ENCODE measurements at regions not wholly inside any gene's neighbourhood (a gene's known extent, or its start where the extent isn't known, plus 50 kb on each side); places are given as distances from the start of the nearest gene placed in this dataset.

DNA sequence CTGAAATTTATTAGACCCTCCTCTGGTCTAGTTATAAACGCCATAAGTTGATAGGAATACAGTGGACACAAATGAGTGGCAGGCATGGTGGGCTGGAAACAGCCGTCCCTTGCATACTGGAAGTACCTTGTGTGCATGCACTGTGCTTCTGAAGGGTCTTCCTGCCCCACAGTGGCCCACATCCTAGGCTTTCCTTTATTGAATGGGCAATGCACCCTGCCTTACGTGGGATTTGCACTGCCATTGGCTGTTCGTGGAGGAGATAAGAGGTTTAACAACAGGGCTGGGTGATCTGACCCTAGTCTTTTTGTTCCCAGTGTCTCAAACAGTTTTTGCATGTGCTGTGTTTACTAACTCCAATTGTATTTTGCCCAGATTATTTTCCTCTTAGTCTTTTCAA, 480.8 kb downstream of the GADD45G start:
- TF ChIP-seq TCF7L2 (IDR thresholded peaks at IDR 0.05; ENCODE audit: borderline replicate concordance, low read depth, low read length) (no peak), ZNF530 (tag by site-specific recombination; IDR thresholded peaks at IDR 0.05; ENCODE audit: low read depth) (no peak), ZNF514 (tag by site-specific recombination; IDR thresholded peaks at IDR 0.05) (no peak), ZNF350 (tag by site-specific recombination; IDR thresholded peaks at IDR 0.05) (no peak)
- TF ChIP-seq, protein P1, sequence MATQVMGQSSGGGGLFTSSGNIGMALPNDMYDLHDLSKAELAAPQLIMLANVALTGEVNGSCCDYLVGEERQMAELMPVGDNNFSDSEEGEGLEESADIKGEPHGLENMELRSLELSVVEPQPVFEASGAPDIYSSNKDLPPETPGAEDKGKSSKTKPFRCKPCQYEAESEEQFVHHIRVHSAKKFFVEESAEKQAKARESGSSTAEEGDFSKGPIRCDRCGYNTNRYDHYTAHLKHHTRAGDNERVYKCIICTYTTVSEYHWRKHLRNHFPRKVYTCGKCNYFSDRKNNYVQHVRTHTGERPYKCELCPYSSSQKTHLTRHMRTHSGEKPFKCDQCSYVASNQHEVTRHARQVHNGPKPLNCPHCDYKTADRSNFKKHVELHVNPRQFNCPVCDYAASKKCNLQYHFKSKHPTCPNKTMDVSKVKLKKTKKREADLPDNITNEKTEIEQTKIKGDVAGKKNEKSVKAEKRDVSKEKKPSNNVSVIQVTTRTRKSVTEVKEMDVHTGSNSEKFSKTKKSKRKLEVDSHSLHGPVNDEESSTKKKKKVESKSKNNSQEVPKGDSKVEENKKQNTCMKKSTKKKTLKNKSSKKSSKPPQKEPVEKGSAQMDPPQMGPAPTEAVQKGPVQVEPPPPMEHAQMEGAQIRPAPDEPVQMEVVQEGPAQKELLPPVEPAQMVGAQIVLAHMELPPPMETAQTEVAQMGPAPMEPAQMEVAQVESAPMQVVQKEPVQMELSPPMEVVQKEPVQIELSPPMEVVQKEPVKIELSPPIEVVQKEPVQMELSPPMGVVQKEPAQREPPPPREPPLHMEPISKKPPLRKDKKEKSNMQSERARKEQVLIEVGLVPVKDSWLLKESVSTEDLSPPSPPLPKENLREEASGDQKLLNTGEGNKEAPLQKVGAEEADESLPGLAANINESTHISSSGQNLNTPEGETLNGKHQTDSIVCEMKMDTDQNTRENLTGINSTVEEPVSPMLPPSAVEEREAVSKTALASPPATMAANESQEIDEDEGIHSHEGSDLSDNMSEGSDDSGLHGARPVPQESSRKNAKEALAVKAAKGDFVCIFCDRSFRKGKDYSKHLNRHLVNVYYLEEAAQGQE (tag by site-specific recombination; IDR thresholded peaks at IDR 0.05), result no peak
